HCT116 (cell line): ENCODE measurements at regions not wholly inside any gene's neighbourhood (a gene's known extent, or its start where the extent isn't known, plus 50 kb on each side); places are given as distances from the start of the nearest gene placed in this dataset.

Experiments
- ATAC-seq: fragments of 200-7000 bp; cut with Tn5 transposase; 2 replicates; pipeline ENCODE4 v1.9.1; 2020; ENCODE audit warnings: mild to moderate bottlenecking, moderate library complexity
- BruUV-seq: library from RNA; stranded (reverse); fragments of 400-500 nt; replicated peaks from 2 replicates; lab custom pipeline; 2021; lab: Mats Ljungman, UMichigan
- CTCF ChIA-PET: fragments of 300-600 bp; sonication (Branson Sonifier 250); formaldehyde crosslinking; loops from one replicate; lab custom pipeline; 2021; ENCODE audit warnings: antibody characterized with exemption; lab: Charles Lee
- POLR2A ChIA-PET: fragments of 300-600, 350-600 bp; sonication (Branson Sonifier 250); formaldehyde crosslinking; loops from one replicate; lab custom pipeline; 2021; ENCODE audit warnings: antibody characterized with exemption; lab: Charles Lee
- RAD21 ChIA-PET, 2 experiments: fragments of 300-600 bp; sonication (Branson Sonifier 250); formaldehyde crosslinking; loops; one replicate each; lab custom pipeline; 2023; ENCODE audit warnings: low total read pairs in 2 of 2; ENCODE audit not compliant: uncharacterized antibody in 2 of 2, unreplicated experiment in 2 of 2, low non-redundant PET in 1 of 2; lab: Charles Lee
- DNase-seq: peaks from one replicate; pipeline ENCODE4 v3.0.0-alpha.2; 2010; ENCODE audit warnings: low read depth, low spot score
- H2AFZ ChIP-seq: fragments of 200-600 bp; shearing (Covaris generic), sonication (generic); 2 replicates; pipeline ENCODE4 v1.6.1; 2017; ENCODE audit warnings: low read depth, mixed run types, mixed read lengths, antibody characterized with exemption, low read length; ENCODE audit not compliant: poor library complexity, severe bottlenecking
- H3K27ac ChIP-seq: 2 replicates; pipeline ENCODE4 v1.5.1; 2012; ENCODE audit warnings: low read depth, low read length
- H3K27me3 ChIP-seq: fragments of 200-600 bp; sonication (generic); 2 replicates; pipeline ENCODE4 v1.6.1; 2016; ENCODE audit warnings: mixed run types, low read length, mixed read lengths; ENCODE audit not compliant: insufficient read depth
- H3K36me3 ChIP-seq, 2 experiments: fragments of 200-500 bp in 1 of 2; fragments of 200-600 bp in 1 of 2; sonication (Bioruptor generic) in 1 of 2; sonication (generic) in 1 of 2; 2 replicates each; pipeline versions ENCODE4 v1.5.1 to v1.6.1; 2014 to 2016; ENCODE audit warnings: low read length in 2 of 2, inconsistent platforms in 1 of 2, mixed read lengths in 1 of 2, mixed run types in 1 of 2; ENCODE audit not compliant: insufficient read depth in 2 of 2, control insufficient read depth in 1 of 2
- H3K4me1 ChIP-seq, 2 experiments: fragments of 200-600 bp in 1 of 2; sonication (generic) in 1 of 2; 2 replicates each; pipeline versions ENCODE4 v1.5.1 to v1.6.1; 2012 to 2017; ENCODE audit warnings: low read length in 2 of 2, inconsistent platforms in 1 of 2, mild to moderate bottlenecking in 1 of 2, mixed read lengths in 1 of 2, mixed run types in 1 of 2, moderate library complexity in 1 of 2; ENCODE audit not compliant: insufficient read depth in 2 of 2, control insufficient read depth in 1 of 2
- H3K4me2 ChIP-seq: fragments of 200-600 bp; sonication (generic); 2 replicates; pipeline ENCODE4 v1.6.1; 2017; ENCODE audit warnings: mixed run types, low read length, mixed read lengths
- H3K4me3 ChIP-seq, 2 experiments: fragments of 200-600 bp in 1 of 2; sonication (generic) in 1 of 2; replicated peaks in 1 of 2; 2 replicates each; pipeline ENCODE4 v1.5.1; 2011 to 2016; ENCODE audit warnings: low read length in 2 of 2, control low read depth in 1 of 2, low read depth in 1 of 2, mild to moderate bottlenecking in 1 of 2, mixed read lengths in 1 of 2, mixed run types in 1 of 2
- H3K79me2 ChIP-seq: fragments of 200-600 bp; sonication (generic); 2 replicates; pipeline ENCODE4 v1.6.1; 2017; ENCODE audit warnings: mild to moderate bottlenecking, mixed run types, low read length, moderate library complexity, mixed read lengths; ENCODE audit not compliant: insufficient read depth
- H3K9ac ChIP-seq: fragments of 200-600 bp; sonication (generic); 2 replicates; pipeline ENCODE4 v1.6.1; 2016; ENCODE audit warnings: low read length, mixed read lengths
- H3K9me2 ChIP-seq: fragments of 200-600 bp; sonication (generic), shearing (Covaris generic); 2 replicates; pipeline ENCODE4 v1.6.1; 2017; ENCODE audit warnings: mixed run types, mild to moderate bottlenecking, moderate library complexity; ENCODE audit not compliant: insufficient read depth
- H3K9me3 ChIP-seq, 2 experiments: fragments of 200-500 bp in 1 of 2; fragments of 200-600 bp in 1 of 2; sonication (Bioruptor generic) in 1 of 2; sonication (generic) in 1 of 2; 2 replicates each; pipeline ENCODE4 v1.6.1; 2014 to 2017; ENCODE audit warnings: low read length in 2 of 2, mixed read lengths in 2 of 2, inconsistent platforms in 1 of 2, low read depth in 1 of 2, mild to moderate bottlenecking in 1 of 2, mixed run types in 1 of 2, moderate library complexity in 1 of 2; ENCODE audit not compliant: control insufficient read depth in 1 of 2, insufficient read depth in 1 of 2
- H4K20me1 ChIP-seq: fragments of 200-600 bp; sonication (generic), shearing (Covaris generic); 2 replicates; pipeline ENCODE4 v1.6.1; 2017; ENCODE audit warnings: mixed run types, mild to moderate bottlenecking, moderate library complexity; ENCODE audit not compliant: insufficient read depth
- EZH2phosphoT487 ChIP-seq: fragments of 200-600 bp; IDR thresholded peaks from 2 replicates; pipeline ENCODE4 v1.6.1; 2018; ENCODE audit warnings: antibody characterized with exemption, borderline replicate concordance
- SIN3A ChIP-seq: IDR thresholded peaks from 2 replicates; pipeline ENCODE4 v1.6.1; 2012; ENCODE audit warnings: low read depth
- intact Hi-C: fragments of 100-400 bp; cut with micrococcal nuclease; formaldehyde crosslinking; loops from 2 replicates; pipeline ENCODE4 v1.10.0; 2022
- TF ChIP-seq, protein P1 (sequence below): IDR thresholded peaks from 2 replicates; pipeline ENCODE4 v1.6.1; 2011; ENCODE audit warnings: mild to moderate bottlenecking, low read length, moderate library complexity; ENCODE audit not compliant: insufficient replicate concordance; ENCODE audit errors: extremely low read depth
- TF ChIP-seq, protein P2 (sequence below), 3 experiments: fragments of 200-600 bp in 1 of 3; sonication (generic) in 1 of 3; IDR thresholded peaks in 2 of 3; conservative IDR thresholded peaks in 1 of 3; 2 replicates each; pipeline ENCODE4 v1.5.1; 2012 to 2017; ENCODE audit warnings: low read depth in 2 of 3, low read length in 2 of 3, antibody characterized with exemption in 1 of 3, borderline replicate concordance in 1 of 3, control low read depth in 1 of 3, mild to moderate bottlenecking in 1 of 3, mixed read lengths in 1 of 3, mixed run types in 1 of 3, moderate library complexity in 1 of 3; ENCODE audit not compliant: insufficient read depth in 1 of 3

DNA sequence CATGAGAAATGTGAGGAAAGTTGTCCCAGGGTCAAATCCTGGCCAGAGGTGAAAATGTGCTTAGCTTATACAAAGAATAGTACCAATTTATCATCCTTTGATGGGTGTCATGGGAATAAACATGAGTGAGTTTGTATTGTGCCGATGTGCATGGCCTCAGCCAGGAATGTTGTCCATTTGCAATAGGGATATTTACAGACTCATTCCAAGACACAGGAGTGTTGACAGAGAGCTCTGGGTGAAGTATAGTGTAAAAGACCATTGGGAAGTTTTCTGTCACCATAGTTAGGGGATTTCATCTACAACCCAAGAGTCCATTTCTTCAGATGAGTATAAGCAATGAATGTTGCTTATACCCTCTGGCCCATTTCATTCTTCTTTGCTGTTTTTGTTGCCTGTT lies 160.1 kb downstream of the DMAC1 start:
- no peaks in the 10 kb centered on the region for H3K27me3 ChIP-seq
- no peaks in the 10 kb centered on the region for H3K36me3 ChIP-seq
- no peak overlapping the region for H3K9ac ChIP-seq
- no TSS peak for BruUV-seq
- no peak for ATAC-seq
- H3K27ac ChIP-seq, result no peak overlapping the region
- intact Hi-C loops, result no loop called here
- no peak overlapping the region for H3K4me3 ChIP-seq
- H3K9me3 ChIP-seq, result no peaks in the 10 kb centered on the region
- ChIA-PET RAD21 (no interaction called here), CTCF (no interaction called here), POLR2A (no interaction called here)
- H3K4me2 ChIP-seq, result no peak overlapping the region
- H3K9me2 ChIP-seq, result no peaks in the 10 kb centered on the region
- no peaks in the 10 kb centered on the region for H3K79me2 ChIP-seq
- TF ChIP-seq EZH2phosphoT487 (no peak), SIN3A (no peak)
- TF ChIP-seq, protein P1, sequence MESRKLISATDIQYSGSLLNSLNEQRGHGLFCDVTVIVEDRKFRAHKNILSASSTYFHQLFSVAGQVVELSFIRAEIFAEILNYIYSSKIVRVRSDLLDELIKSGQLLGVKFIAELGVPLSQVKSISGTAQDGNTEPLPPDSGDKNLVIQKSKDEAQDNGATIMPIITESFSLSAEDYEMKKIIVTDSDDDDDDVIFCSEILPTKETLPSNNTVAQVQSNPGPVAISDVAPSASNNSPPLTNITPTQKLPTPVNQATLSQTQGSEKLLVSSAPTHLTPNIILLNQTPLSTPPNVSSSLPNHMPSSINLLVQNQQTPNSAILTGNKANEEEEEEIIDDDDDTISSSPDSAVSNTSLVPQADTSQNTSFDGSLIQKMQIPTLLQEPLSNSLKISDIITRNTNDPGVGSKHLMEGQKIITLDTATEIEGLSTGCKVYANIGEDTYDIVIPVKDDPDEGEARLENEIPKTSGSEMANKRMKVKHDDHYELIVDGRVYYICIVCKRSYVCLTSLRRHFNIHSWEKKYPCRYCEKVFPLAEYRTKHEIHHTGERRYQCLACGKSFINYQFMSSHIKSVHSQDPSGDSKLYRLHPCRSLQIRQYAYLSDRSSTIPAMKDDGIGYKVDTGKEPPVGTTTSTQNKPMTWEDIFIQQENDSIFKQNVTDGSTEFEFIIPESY, result no peak
- TF ChIP-seq, protein P2, sequence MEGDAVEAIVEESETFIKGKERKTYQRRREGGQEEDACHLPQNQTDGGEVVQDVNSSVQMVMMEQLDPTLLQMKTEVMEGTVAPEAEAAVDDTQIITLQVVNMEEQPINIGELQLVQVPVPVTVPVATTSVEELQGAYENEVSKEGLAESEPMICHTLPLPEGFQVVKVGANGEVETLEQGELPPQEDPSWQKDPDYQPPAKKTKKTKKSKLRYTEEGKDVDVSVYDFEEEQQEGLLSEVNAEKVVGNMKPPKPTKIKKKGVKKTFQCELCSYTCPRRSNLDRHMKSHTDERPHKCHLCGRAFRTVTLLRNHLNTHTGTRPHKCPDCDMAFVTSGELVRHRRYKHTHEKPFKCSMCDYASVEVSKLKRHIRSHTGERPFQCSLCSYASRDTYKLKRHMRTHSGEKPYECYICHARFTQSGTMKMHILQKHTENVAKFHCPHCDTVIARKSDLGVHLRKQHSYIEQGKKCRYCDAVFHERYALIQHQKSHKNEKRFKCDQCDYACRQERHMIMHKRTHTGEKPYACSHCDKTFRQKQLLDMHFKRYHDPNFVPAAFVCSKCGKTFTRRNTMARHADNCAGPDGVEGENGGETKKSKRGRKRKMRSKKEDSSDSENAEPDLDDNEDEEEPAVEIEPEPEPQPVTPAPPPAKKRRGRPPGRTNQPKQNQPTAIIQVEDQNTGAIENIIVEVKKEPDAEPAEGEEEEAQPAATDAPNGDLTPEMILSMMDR (IDR thresholded peaks at IDR 0.05 in 2 of 3, conservative IDR thresholded peaks at IDR 0.05 in 1 of 3; ENCODE audit: borderline replicate concordance in 1 of 3, insufficient read depth in 1 of 3, low read depth in 2 of 3, low read length in 2 of 3), result no peak
- H2AFZ ChIP-seq, result no peak overlapping the region
- no peaks in the 10 kb centered on the region for H3K4me1 ChIP-seq
- no peak for DNase-seq
- H4K20me1 ChIP-seq, result no peaks in the 10 kb centered on the region
